ENCODE measurements at regions not wholly inside any gene's neighbourhood (a gene's known extent, or its start where the extent isn't known, plus 50 kb on each side); places are given as distances from the start of the nearest gene placed in this dataset.

- Histone ChIP-seq H3K14ac (replicated peaks; ENCODE audit: low read depth, low read length) (no peak overlapping the region), H3K27me3 (ENCODE audit: control insufficient read depth, insufficient read depth, low read length) (no peaks in the 10 kb centered on the region), H2BK20ac (ENCODE audit: low read depth, low read length) (no peak overlapping the region), H3K4me1 (ENCODE audit: control insufficient read depth, insufficient read depth, low read length) (no peaks in the 10 kb centered on the region), H4K91ac (ENCODE audit: insufficient read depth, low read depth, low read length) (no peak overlapping the region), H3K4me3 (ENCODE audit: insufficient read depth, low read depth, low read length) (no peak overlapping the region), H3K9ac (ENCODE audit: low read depth, low read length) (no peak overlapping the region), H3K4me2 (ENCODE audit: low read depth, low read length) (no peak overlapping the region), H2AFZ (replicated peaks; ENCODE audit: low read length, poor library complexity) (peak overlapping the region; percentile 58), H3K27ac (ENCODE audit: insufficient read depth, low read length) (no peak overlapping the region), H3K18ac (ENCODE audit: low read depth, low read length) (no peak overlapping the region), H2BK15ac (ENCODE audit: low read depth, low read length) (no peak overlapping the region), H3K79me1 (ENCODE audit: low read depth in 1 of 2, low read length in 2 of 2) (no peaks in the 10 kb centered on the region), H3K4ac (ENCODE audit: low read depth, low read length) (no peak overlapping the region), H2BK120ac (ENCODE audit: low read depth, low read length) (no peak overlapping the region), H3K36me3 (ENCODE audit: control insufficient read depth, insufficient read depth, low read length) (no peaks in the 10 kb centered on the region), H3K23ac (ENCODE audit: low read depth, low read length) (no peak overlapping the region), H3K9me3 (ENCODE audit: control insufficient read depth, insufficient read depth, low read length) (peaks cover 36% of the 10 kb centered on the region), H2BK5ac (ENCODE audit: low read depth, low read length, poor library complexity, severe bottlenecking) (no peak overlapping the region), H2AK5ac (ENCODE audit: low read depth, low read length) (no peak overlapping the region), H4K8ac (ENCODE audit: low read depth in 2 of 2, low read length in 2 of 2) (no peak overlapping the region), H3K56ac (ENCODE audit: extremely low read depth, insufficient read depth, low read length) (no peak overlapping the region), H4K5ac (ENCODE audit: low read depth, low read length) (no peak overlapping the region), H3K9me1 (ENCODE audit: insufficient read depth, low read length) (no peaks in the 10 kb centered on the region), H2AK9ac (replicated peaks; ENCODE audit: low read depth, low read length, poor library complexity) (no peak overlapping the region), H4K20me1 (ENCODE audit: insufficient read depth, low read length) (no peaks in the 10 kb centered on the region)
- dilution Hi-C loops (cut with HindIII; ENCODE audit: low sequenced_read_pairs, unreplicated experiment), result no loop called here
- BruUV-seq (replicated peaks), result no TSS peak
- no peak for DNase-seq
- intact Hi-C loops (cut with micrococcal nuclease), result no loop called here
- in situ Hi-C loops (cut with MboI; ENCODE audit: low sequenced_read_pairs), result no loop called here
- WGBS, 2 experiments (ENCODE audit: extremely low coverage in 2 of 2, insufficient read length in 1 of 2), result 20% methylated on average over 4 of the region's 8 CpGs; no CpG with 5 or more reads in 1 of the 2 experiments
- ChIA-PET POLR2A (ENCODE audit: unreplicated experiment) (no interaction called here), CTCF (no interaction called here)
- no peak for ATAC-seq (ENCODE audit: low read depth)
- TF ChIP-seq ELK1 (IDR thresholded peaks at IDR 0.05; ENCODE audit: borderline replicate concordance, low read depth, low read length), result no peak
- TF ChIP-seq SMC3 (IDR thresholded peaks at IDR 0.05; ENCODE audit: low read depth, low read length), result no peak
- TF ChIP-seq BHLHE40 (IDR thresholded peaks at IDR 0.05; ENCODE audit: low read depth, low read length), result no peak
- TF ChIP-seq RCOR1 (IDR thresholded peaks at IDR 0.05; ENCODE audit: insufficient replicate concordance, low read length), result no peak
- no peak for TF ChIP-seq CHD1 (IDR thresholded peaks at IDR 0.05; ENCODE audit: low read depth, low read length)
- TF ChIP-seq FOS (IDR thresholded peaks at IDR 0.05; ENCODE audit: low read depth, low read length), result no peak
- no peak for TF ChIP-seq USF2 (IDR thresholded peaks at IDR 0.05; ENCODE audit: low read depth, low read length)
- no peak for TF ChIP-seq NFE2L2 (IDR thresholded peaks at IDR 0.05; ENCODE audit: low read depth, low read length)
- no peak for TF ChIP-seq POLR2A (IDR thresholded peaks at IDR 0.05; ENCODE audit: low read depth, low read length)
- no peak for TF ChIP-seq CEBPB (IDR thresholded peaks at IDR 0.05; ENCODE audit: low read depth, low read length)
- TF ChIP-seq RAD21 (IDR thresholded peaks at IDR 0.05; ENCODE audit: low read length), result no peak
- TF ChIP-seq MAFK (IDR thresholded peaks at IDR 0.05; ENCODE audit: low read depth, low read length), result no peak
- no peak for TF ChIP-seq CTCF (conservative IDR thresholded peaks at IDR 0.05; ENCODE audit: low read depth, low read length)
- no peak for TF ChIP-seq MAZ (IDR thresholded peaks at IDR 0.05; ENCODE audit: borderline replicate concordance, low read depth, low read length)
- TF ChIP-seq RFX5 (IDR thresholded peaks at IDR 0.05; ENCODE audit: low read depth, low read length), result no peak
- no peak for TF ChIP-seq MXI1 (IDR thresholded peaks at IDR 0.05; ENCODE audit: borderline replicate concordance, low read depth, low read length)
Observed at GRCh38 chr2:2902547-2903281, 474.9 kb downstream of the EIPR1 start.
